Stimulated activated CD4-positive, alpha-beta T cell treated with anti-CD3 and anti-CD28 coated beads, Interleukin-12 subunit alpha, Interleukin-12 subunit beta, amount 100 ng/mL, for 24 hours (primary cell): ENCODE measurements at regions not wholly inside any gene's neighbourhood (a gene's known extent, or its start where the extent isn't known, plus 50 kb on each side); places are given as distances from the start of the nearest gene placed in this dataset.

Source experiments
- DNase-seq, 2 experiments: peaks; one replicate each; pipeline ENCODE4 v3.0.0-alpha.2; 2020; ENCODE audit warnings: low read depth in 2 of 2

GRCh38 chr7:72524037-72524436, 111.9 kb upstream of the CALN1 start:
- no peak for DNase-seq

GRCh38 chr7:72504061-72504706, 92.0 kb upstream of the CALN1 start:
- DNase-seq: no peak

- no peak for DNase-seq
Observed at GRCh38 chr7:72503644-72504043, 91.5 kb upstream of the CALN1 start.

- DNase-seq: no peak
Observed at GRCh38 chr7:72494807-72495206, 82.7 kb upstream of the CALN1 start.

- peak; percentile 5 to 54 for DNase-seq
Observed at GRCh38 chr7:72493850-72494661, 81.9 kb upstream of the CALN1 start.

- DNase-seq: no peak
Observed at GRCh38 chr7:72492461-72493065, 80.4 kb upstream of the CALN1 start.

GRCh38 chr7:72490301-72490700, 78.2 kb upstream of the CALN1 start:
- DNase-seq: no peak

GRCh38 chr7:72481934-72482333, 69.8 kb upstream of the CALN1 start:
- no peak for DNase-seq

- no peak for DNase-seq
Observed at GRCh38 chr7:72476608-72477305, 64.6 kb upstream of the CALN1 start.

- DNase-seq: no peak
Observed at GRCh38 chr7:72467237-72467636, 55.1 kb upstream of the CALN1 start.

GRCh38 chr7:72466797-72467196, 54.7 kb upstream of the CALN1 start:
- no peak for DNase-seq

- DNase-seq: no peak
Observed at GRCh38 chr7:72465521-72465920, 53.4 kb upstream of the CALN1 start.

- no peak for DNase-seq
Observed at GRCh38 chr7:72462311-72462710, 50.2 kb upstream of the CALN1 start.
